Neuron (in vitro differentiated cells): ENCODE measurements at regions not wholly inside any gene's neighbourhood (a gene's known extent, or its start where the extent isn't known, plus 50 kb on each side); places are given as distances from the start of the nearest gene placed in this dataset.
"Not testable (repeated sequence)": the region's sequence is repeated elsewhere in the genome, so short reads cannot be mapped to it uniquely, and the experiment has no call there.

Experiments
- H2AFZ ChIP-seq: one replicate; pipeline ENCODE4 v1.6.1; 2013; ENCODE audit warnings: low read depth, mild to moderate bottlenecking, inconsistent platforms, low read length, moderate library complexity
- H3K27me3 ChIP-seq: one replicate; pipeline ENCODE4 v1.6.1; 2013; ENCODE audit warnings: low read length; ENCODE audit not compliant: insufficient read depth
- H3K36me3 ChIP-seq: one replicate; pipeline ENCODE4 v1.6.1; 2013; ENCODE audit warnings: low read length; ENCODE audit not compliant: insufficient read depth
- H3K4me1 ChIP-seq: one replicate; pipeline ENCODE4 v1.6.1; 2013; ENCODE audit warnings: low read length; ENCODE audit not compliant: insufficient read depth
- H3K4me3 ChIP-seq: 2 replicates; pipeline ENCODE4 v1.5.1; 2013; ENCODE audit warnings: mild to moderate bottlenecking, low read length, moderate library complexity
- H3K9me3 ChIP-seq: one replicate; pipeline ENCODE4 v1.6.1; 2013; ENCODE audit warnings: low read length

DNA sequence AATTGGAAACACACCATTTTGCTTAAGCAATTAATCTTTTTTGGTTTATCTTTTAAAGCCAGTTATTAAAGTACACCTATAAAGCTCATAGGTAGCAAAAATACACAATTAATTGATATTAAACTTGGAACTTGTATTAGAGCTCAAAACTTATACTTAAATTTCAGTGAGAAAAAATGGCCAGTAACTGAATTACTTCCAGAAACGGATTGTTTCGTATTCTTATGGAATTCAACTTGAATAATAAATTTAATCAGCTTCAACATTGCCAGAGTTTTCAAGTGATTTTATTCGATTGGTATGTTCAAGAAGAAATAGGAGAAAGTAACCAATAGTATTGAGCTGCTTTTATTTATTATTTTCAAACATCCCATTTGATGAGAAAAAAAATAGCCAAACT lies 112.7 kb upstream of the PDE10A start:
- no peaks in the 10 kb centered on the region for H3K36me3 ChIP-seq

DNA sequence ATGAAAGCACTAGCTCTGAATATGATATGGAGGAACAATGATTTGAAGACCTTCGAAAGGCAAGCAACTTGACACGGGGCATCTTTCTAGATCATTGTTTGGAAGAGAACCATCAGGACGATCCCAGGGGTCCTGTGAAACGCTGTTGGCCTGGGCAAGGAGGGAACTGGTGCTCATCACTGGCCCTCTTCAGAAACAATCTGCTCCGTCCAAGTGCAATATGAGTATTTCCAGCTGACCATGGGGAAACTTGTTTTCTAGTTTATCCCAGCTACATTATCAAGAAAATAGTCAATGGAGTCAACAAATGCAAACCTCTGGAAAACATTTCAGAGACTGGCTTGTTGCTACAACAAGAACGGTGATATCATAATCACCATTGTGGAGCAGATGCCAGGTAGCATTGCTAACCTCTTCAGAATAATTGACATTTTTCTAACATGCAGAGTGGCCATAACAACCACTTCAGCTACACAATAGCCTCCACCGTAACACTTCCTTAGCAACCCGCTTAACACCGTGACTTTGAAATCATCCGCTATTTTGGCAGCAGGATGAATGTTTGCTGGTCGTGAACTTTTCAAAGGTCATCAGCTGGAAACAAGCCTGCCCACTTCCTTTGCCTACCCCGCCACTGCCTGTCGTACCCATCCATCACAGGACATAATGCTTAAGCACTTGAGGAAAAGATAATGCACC lies 112.0 kb upstream of the PDE10A start:
- Histone ChIP-seq H3K27me3 (no peaks in the 10 kb centered on the region), H3K4me1 (peaks cover 39% of the 10 kb centered on the region), H3K4me3 (no peak overlapping the region), H3K9me3 (no peaks in the 10 kb centered on the region), H3K36me3 (no peaks in the 10 kb centered on the region), H2AFZ (no peak overlapping the region)

More for the DNA sequence above, 112.7 kb upstream of the PDE10A start:
- Histone ChIP-seq H3K27me3 (no peaks in the 10 kb centered on the region), H3K4me3 (no peak overlapping the region), H3K4me1 (peaks cover 33% of the 10 kb centered on the region), H2AFZ (no peak overlapping the region), H3K9me3 (no peaks in the 10 kb centered on the region)

DNA sequence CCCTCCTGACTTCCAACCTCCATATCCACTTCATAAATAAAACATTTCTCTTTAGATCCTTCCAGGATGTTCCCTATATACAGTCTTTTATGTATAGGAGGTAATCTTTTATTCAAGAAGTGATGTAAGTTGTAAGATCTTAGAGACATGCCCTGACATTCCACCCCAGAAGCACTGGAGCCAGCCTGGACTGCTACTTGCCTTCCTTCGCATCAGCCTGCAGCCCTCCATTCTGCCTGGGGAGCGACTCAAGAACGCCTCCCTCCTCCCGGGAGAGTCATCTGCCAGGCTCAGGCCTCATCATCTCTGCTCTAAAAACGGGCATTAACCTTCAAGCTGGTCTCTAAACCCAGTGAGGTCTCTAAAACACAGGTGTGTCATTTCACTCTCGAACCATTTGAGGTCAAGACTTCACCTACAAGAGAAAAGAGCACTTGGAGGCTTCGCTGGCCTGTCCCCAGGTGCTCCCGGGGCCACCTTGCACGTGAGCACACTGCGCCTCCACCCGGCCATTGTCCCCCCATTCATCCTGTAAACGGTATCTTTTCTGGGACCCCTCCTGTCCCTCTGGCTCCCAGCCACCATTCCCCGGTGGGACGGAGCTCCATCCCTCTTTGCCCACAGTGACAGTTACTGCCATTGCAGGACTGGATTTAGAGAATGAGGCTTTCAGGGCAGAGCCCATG lies 107.5 kb upstream of the PDE10A start:
- H3K9me3 ChIP-seq, result no peaks in the 10 kb centered on the region
- H2AFZ ChIP-seq, result no peak overlapping the region
- H3K36me3 ChIP-seq, result no peaks in the 10 kb centered on the region
- H3K4me3 ChIP-seq, result no peak overlapping the region
- no peaks in the 10 kb centered on the region for H3K27me3 ChIP-seq
- H3K4me1 ChIP-seq, result peaks cover 23% of the 10 kb centered on the region

DNA sequence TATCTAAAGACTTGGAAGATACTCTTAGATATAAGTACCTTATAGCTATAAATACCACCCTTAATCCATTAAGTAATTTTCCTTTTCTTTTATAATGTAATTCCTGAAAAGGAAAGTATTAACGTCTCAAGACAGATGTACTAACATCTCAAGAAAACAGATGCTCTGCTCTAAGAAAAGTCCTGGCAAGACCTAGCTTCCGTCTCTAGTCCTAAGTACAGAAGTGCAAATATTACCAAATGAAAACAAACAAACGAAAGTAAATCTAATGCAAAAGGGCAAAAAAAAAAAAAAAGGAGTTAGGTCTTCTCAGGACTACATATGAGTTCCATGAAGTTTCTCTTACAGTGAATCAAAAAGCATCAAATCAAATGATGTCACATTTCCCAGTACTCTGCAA lies 106.8 kb upstream of the PDE10A start:
- Histone ChIP-seq H3K36me3 (no peaks in the 10 kb centered on the region), H3K4me1 (peaks cover 16% of the 10 kb centered on the region), H3K9me3 (no peaks in the 10 kb centered on the region), H3K27me3 (no peaks in the 10 kb centered on the region), H3K4me3 (no peak overlapping the region), H2AFZ (no peak overlapping the region)

DNA sequence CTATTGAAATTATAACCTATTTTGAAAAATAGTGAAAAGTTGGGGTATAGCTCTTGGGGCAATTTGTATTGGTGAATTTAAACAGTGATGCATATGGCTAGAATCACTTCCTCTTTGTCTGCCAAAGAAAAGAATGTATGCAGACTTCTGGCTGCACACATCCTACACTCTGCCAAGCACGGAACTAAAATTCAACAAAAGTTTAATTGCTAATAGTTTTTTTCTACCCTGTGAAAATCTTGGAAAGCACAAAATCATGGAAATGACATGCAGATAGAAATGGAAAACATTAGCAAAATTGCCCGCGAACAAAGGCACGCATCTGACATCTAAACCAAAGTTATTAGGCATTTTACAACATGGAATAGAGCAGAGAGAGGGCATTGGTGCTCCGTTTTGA lies 106.4 kb upstream of the PDE10A start:
- H3K27me3 ChIP-seq, result no peaks in the 10 kb centered on the region
- H3K9me3 ChIP-seq, result no peaks in the 10 kb centered on the region
- H3K36me3 ChIP-seq, result no peaks in the 10 kb centered on the region
- no peak overlapping the region for H2AFZ ChIP-seq
- H3K4me1 ChIP-seq, result peaks cover 14% of the 10 kb centered on the region
- H3K4me3 ChIP-seq, result no peak overlapping the region

DNA sequence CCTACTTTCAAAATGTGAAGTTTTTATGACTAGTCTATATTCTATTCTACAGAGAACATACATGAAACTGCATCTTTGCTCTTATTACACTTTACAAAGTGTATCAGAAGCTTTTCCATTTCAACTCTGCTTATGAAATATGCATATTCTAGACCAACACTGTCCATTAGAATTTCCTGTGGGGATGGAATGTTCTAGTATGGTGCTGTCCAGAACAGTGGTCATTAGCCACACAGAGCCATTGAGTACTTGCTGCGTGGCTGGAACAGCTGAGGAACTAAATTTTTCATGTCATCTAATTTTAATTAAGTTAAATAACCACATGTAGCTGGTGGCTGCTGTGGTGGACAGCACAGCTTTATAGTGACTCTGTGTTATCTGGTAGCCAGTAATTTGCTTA lies 105.9 kb upstream of the PDE10A start:
- Histone ChIP-seq H3K4me3 (no peak overlapping the region), H3K27me3 (no peaks in the 10 kb centered on the region), H3K4me1 (peaks cover 11% of the 10 kb centered on the region), H2AFZ (no peak overlapping the region), H3K36me3 (no peaks in the 10 kb centered on the region), H3K9me3 (no peaks in the 10 kb centered on the region)

DNA sequence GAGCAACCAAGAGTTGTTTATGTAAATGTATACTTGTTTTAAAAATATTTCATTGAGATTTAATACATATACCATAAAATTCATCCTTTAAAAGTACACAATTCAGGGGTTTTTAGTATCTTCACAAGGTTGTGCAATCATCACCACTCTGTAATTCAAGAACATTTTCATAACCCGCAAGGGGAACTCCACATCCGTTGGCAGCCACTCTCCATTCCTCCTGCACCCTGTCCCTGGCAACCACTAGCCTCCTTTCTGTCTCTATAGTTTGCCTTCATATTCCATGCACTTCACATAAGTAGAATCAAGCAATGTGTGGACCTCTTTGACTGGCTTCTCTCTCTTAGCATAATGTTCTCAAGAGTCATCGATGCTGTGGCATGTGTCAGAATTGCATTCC lies 104.2 kb upstream of the PDE10A start:
- peaks cover 6% of the 10 kb centered on the region for H3K4me1 ChIP-seq
- H3K27me3 ChIP-seq, result no peaks in the 10 kb centered on the region
- H3K9me3 ChIP-seq, result no peaks in the 10 kb centered on the region
- H3K36me3 ChIP-seq, result no peaks in the 10 kb centered on the region
- no peak overlapping the region for H3K4me3 ChIP-seq
- H2AFZ ChIP-seq, result no peak overlapping the region

DNA sequence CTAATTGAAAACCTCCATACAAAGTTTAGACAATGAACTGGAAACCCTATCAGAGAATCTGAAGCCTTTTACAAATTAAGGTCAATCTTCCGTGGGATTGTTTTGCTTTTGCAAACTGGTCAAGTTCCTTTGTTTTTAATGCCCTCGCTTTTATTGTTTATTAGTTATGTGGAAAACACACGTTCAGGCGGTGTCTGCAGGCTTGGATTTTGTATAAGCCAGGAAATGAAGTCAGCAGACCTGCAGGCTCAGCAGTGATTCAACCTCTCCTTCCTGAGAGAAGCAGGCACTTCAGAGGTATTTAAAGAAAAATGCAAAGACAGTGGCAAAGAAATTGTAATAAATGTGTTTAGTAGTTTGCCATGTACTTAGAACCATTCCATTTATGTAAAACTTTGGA lies 103.4 kb upstream of the PDE10A start:
- Histone ChIP-seq H3K4me3 (no peak overlapping the region), H3K27me3 (no peaks in the 10 kb centered on the region), H3K4me1 (peaks cover 6% of the 10 kb centered on the region), H2AFZ (no peak overlapping the region), H3K36me3 (no peaks in the 10 kb centered on the region), H3K9me3 (no peaks in the 10 kb centered on the region)

DNA sequence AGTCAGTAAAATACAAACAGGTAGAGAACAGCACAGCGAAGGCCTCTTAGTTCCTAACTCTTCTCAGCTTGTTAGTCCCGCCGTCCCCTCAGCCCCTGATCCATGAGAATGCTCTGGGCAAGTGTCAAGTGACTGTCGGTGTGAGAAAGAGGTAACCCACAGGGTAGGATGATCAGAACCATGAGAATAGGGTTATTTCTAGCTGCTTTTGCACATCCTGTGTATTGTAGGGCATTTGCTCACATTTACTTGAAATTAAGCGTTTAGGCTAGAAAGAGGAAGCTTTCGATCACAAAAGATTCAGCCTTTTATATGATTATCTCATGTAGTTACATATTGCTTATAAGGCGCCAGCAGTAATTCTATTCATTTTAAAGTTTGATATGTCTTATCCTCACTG lies 103.0 kb upstream of the PDE10A start:
- Histone ChIP-seq H3K27me3 (no peaks in the 10 kb centered on the region), H3K4me1 (peaks cover 6% of the 10 kb centered on the region), H3K4me3 (no peak overlapping the region), H3K36me3 (no peaks in the 10 kb centered on the region), H2AFZ (no peak overlapping the region), H3K9me3 (no peaks in the 10 kb centered on the region)

DNA sequence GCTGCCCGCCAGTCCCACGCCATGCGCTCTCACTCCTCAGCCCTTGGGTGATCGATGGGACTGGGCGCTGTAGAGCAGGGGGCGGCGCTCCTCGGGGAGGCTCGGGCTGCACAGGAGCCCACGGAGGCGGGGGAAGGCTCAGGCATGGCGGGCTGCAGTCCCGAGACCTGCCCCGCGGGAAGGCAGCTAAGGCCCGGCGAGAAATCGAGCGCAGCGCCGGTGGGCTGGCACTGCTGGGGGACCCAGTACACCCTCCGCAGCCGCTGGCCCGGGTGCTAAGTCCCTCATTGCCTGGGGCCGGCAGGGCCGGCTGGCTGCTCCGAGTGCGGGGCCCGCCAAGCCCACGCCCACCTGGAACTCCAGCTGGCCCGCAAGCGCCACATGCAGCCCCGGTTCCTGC lies 102.2 kb upstream of the PDE10A start:
- not testable (repeated sequence) for H3K27me3 ChIP-seq, H3K4me1 ChIP-seq, H3K9me3 ChIP-seq, H2AFZ ChIP-seq, H3K4me3 ChIP-seq, H3K36me3 ChIP-seq

DNA sequence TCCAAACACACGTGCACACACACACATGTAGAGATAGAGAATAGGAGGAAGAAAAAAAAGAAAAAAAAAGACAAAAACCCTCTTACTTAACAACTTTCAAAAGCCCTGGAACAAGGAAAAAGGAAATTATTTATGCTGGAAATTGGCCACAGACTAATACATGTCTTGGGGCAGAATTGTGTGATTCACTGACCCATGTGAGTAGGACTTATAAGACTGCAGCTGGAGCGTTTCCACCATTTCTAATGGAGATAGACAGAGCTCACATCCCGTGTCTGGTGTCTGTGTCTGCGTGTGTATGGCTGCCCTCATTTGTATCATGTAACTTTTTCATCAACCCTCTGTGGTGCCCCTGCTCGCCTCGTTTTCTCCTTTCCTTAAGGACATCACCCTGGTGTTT lies 99.8 kb upstream of the PDE10A start:
- Histone ChIP-seq H3K9me3 (no peaks in the 10 kb centered on the region), H3K4me1 (no peaks in the 10 kb centered on the region), H3K4me3 (no peak overlapping the region), H3K36me3 (no peaks in the 10 kb centered on the region), H2AFZ (no peak overlapping the region), H3K27me3 (no peaks in the 10 kb centered on the region)

DNA sequence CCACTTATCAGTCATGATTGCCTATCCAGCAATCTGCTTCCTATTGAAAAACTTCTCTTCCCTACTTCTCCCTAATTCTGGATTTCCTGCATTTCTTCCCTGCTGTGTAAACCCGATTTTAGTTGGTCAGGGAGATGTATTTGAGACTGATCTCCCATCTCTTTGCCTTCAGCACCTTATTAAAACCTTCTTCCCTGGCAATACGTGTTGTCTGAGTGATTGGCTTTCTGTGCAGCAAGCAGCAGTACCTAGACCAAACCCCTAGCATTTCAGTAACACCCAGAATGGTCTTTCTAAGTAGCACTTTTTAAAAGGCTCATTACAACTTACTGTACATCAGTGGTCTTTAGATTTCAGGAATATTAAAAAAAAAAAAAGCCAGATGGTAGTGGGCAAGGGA lies 99.1 kb upstream of the PDE10A start:
- H3K4me1 ChIP-seq, result no peaks in the 10 kb centered on the region
- no peaks in the 10 kb centered on the region for H3K9me3 ChIP-seq
- no peaks in the 10 kb centered on the region for H3K36me3 ChIP-seq
- H2AFZ ChIP-seq, result no peak overlapping the region
- no peak overlapping the region for H3K4me3 ChIP-seq
- H3K27me3 ChIP-seq, result no peaks in the 10 kb centered on the region

DNA sequence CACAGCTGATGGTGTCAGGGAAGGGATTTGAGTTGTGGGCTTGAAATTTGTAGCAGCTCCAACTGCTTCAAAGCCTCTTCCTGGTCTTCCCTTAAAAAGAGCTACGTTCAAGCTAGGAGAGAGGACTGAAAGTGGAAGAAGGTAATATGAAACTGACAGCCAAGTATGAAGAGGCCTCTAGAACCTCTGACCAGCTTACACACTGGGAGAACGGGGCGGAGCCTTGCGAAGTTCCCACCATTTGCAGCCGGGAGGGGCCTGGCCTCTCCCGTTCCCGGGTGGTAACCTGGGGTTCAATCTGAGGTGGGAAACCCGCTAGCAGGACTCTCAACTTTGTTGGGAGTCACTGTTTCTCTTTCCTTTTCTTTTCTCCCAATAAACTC lies 97.8 kb upstream of the PDE10A start:
- no peaks in the 10 kb centered on the region for H3K9me3 ChIP-seq
- H2AFZ ChIP-seq, result no peak overlapping the region
- H3K36me3 ChIP-seq, result no peaks in the 10 kb centered on the region
- no peaks in the 10 kb centered on the region for H3K27me3 ChIP-seq
- no peaks in the 10 kb centered on the region for H3K4me1 ChIP-seq
- no peak overlapping the region for H3K4me3 ChIP-seq
